Liver (tissue), 8 donors: ENCODE measurements at regions not wholly inside any gene's neighbourhood (a gene's known extent, or its start where the extent isn't known, plus 50 kb on each side); places are given as distances from the start of the nearest gene placed in this dataset.

Experiments
- DNase-seq: peaks from one replicate; pipeline ENCODE4 v3.0.0-alpha.2; 2017; ENCODE audit warnings: low spot score
- H3K27ac ChIP-seq, 2 donors: one replicate each; pipeline ENCODE4 v1.7.0; 2013; ENCODE audit warnings: inconsistent platforms in 2 of 2, low read length in 2 of 2, control low read depth in 1 of 2, low read depth in 1 of 2, mild to moderate bottlenecking in 1 of 2
- H3K27me3 ChIP-seq, 4 donors: one replicate each; pipeline versions ENCODE4 v1.6.1 to v1.7.0; 2013; ENCODE audit warnings: low read length in 3 of 4, inconsistent platforms in 1 of 4, mild to moderate bottlenecking in 1 of 4, moderate library complexity in 1 of 4; ENCODE audit not compliant: control insufficient read depth in 4 of 4, insufficient read depth in 4 of 4
- H3K36me3 ChIP-seq, 4 donors: one replicate each; pipeline versions ENCODE4 v1.6.1 to v1.7.0; 2013; ENCODE audit warnings: low read length in 3 of 4, mild to moderate bottlenecking in 3 of 4, low read depth in 1 of 4, moderate library complexity in 1 of 4; ENCODE audit not compliant: control insufficient read depth in 4 of 4, insufficient read depth in 3 of 4
- H3K4me1 ChIP-seq, 4 donors: one replicate each; pipeline versions ENCODE4 v1.6.1 to v1.7.0; 2013; ENCODE audit warnings: low read length in 3 of 4, mild to moderate bottlenecking in 3 of 4, moderate library complexity in 1 of 4; ENCODE audit not compliant: control insufficient read depth in 4 of 4, insufficient read depth in 4 of 4
- H3K4me3 ChIP-seq, 3 donors: one replicate each; pipeline versions ENCODE4 v1.6.1 to v1.7.0; 2013; ENCODE audit warnings: low read length in 3 of 3, control low read depth in 1 of 3, low read depth in 1 of 3, mild to moderate bottlenecking in 1 of 3
- H3K9ac ChIP-seq, 2 donors: one replicate each; pipeline ENCODE4 v1.7.0; 2013; ENCODE audit warnings: low read length in 2 of 2, mild to moderate bottlenecking in 2 of 2, moderate library complexity in 2 of 2, control low read depth in 1 of 2, low read depth in 1 of 2
- H3K9me3 ChIP-seq, 4 donors: one replicate each; pipeline versions ENCODE4 v1.6.1 to v1.7.0; 2013; ENCODE audit warnings: low read length in 3 of 4; ENCODE audit not compliant: control insufficient read depth in 4 of 4
- CTCF ChIP-seq: fragments of 150-350 bp; IDR thresholded peaks from 2 replicates; pipeline ENCODE4 v1.5.1; 2017; ENCODE audit warnings: improper control_type of control experiment, low read depth, low read length; ENCODE audit not compliant: missing input control
- EGR1 ChIP-seq, 2 donors: IDR thresholded peaks; 2 replicates each; pipeline ENCODE4 v1.6.1; 2016 to 2018; ENCODE audit warnings: antibody characterized with exemption in 2 of 2, low read depth in 2 of 2
- FOXA1 ChIP-seq: IDR thresholded peaks from 2 replicates; pipeline ENCODE4 v1.6.1; 2016; ENCODE audit warnings: antibody characterized with exemption
- FOXA2 ChIP-seq: IDR thresholded peaks from 2 replicates; pipeline ENCODE4 v1.6.1; 2016; ENCODE audit warnings: antibody characterized with exemption
- GABPA ChIP-seq, 2 donors: IDR thresholded peaks in 1 of 2; conservative IDR thresholded peaks in 1 of 2; 2 replicates each; pipeline ENCODE4 v1.6.1; 2016; ENCODE audit warnings: antibody characterized with exemption in 2 of 2, mild to moderate bottlenecking in 1 of 2, moderate library complexity in 1 of 2
- HNF4G ChIP-seq: IDR thresholded peaks from 2 replicates; pipeline ENCODE4 v1.6.1; 2016; ENCODE audit warnings: antibody characterized with exemption
- JUND ChIP-seq, 2 donors: IDR thresholded peaks; 2 replicates each; pipeline ENCODE4 v1.6.1; 2016; ENCODE audit warnings: antibody characterized with exemption in 2 of 2
- MAX ChIP-seq: IDR thresholded peaks from 2 replicates; pipeline ENCODE4 v1.6.1; 2016; ENCODE audit warnings: antibody characterized with exemption
- NR2F2 ChIP-seq: IDR thresholded peaks from 2 replicates; pipeline ENCODE4 v1.6.1; 2016; ENCODE audit warnings: antibody characterized with exemption
- RAD21 ChIP-seq, 2 donors: IDR thresholded peaks; 2 replicates each; pipeline ENCODE4 v1.6.1; 2016; ENCODE audit warnings: antibody characterized with exemption in 2 of 2, mild to moderate bottlenecking in 2 of 2
- RXRA ChIP-seq, 2 donors: IDR thresholded peaks; 2 replicates each; pipeline ENCODE4 v1.6.1; 2017 to 2018; ENCODE audit warnings: antibody characterized with exemption in 2 of 2, mild to moderate bottlenecking in 1 of 2
- SP1 ChIP-seq: IDR thresholded peaks from 2 replicates; pipeline ENCODE4 v1.6.1; 2018; ENCODE audit warnings: antibody characterized with exemption, mild to moderate bottlenecking
- TAF1 ChIP-seq: conservative IDR thresholded peaks from 2 replicates; pipeline ENCODE4 v1.6.1; 2016; ENCODE audit warnings: antibody characterized with exemption, mild to moderate bottlenecking
- YY1 ChIP-seq: IDR thresholded peaks from 2 replicates; pipeline ENCODE4 v1.6.1; 2016; ENCODE audit warnings: antibody characterized with exemption, mild to moderate bottlenecking
- ZBTB33 ChIP-seq: IDR thresholded peaks from 2 replicates; pipeline ENCODE4 v1.6.1; 2016; ENCODE audit warnings: antibody characterized with exemption
- WGBS: extraction: QIAGEN DNeasy Blood & Tissue Kit; methylation state at CpG from one replicate; pipeline ENCODE4 v1.1.7; 2013; 5-methylcytosine and 5-hydroxymethylcytosine counted together
- donor health status: healthy.
- donor health status: healthy.
- donor health status: healthy.
- donor health status: healthy.
- donor health status: healthy.

GRCh38 chr3:176927280-176927679, 270.0 kb downstream of the TBL1XR1 start (continued):
- TF ChIP-seq JUND (IDR thresholded peaks at IDR 0.05) (peak; percentile 70 to 87), HNF4G (peak; percentile 62), YY1 (peak; percentile 84), NR2F2 (peak; percentile 30)

GRCh38 chr3:176926688-176927087, 270.6 kb downstream of the TBL1XR1 start:
- Histone ChIP-seq H3K27ac (peak overlapping the region; percentile 39 to 88), H3K36me3 (no peaks in the 10 kb centered on the region), H3K4me3 (no peak overlapping the region), H3K9ac (no peak overlapping the region), H3K9me3 (no peaks in the 10 kb centered on the region), H3K4me1 (peaks cover 4 to 37% (median 29%) of the 10 kb centered on the region in 4 donors), H3K27me3 (no peaks in the 10 kb centered on the region)
- DNase-seq: no peak
- 59% methylated on average over 2 of the region's 2 CpGs for WGBS
- no peak for TF ChIP-seq YY1
- TF ChIP-seq RAD21 (IDR thresholded peaks at IDR 0.05): no peak
- TF ChIP-seq EGR1 (IDR thresholded peaks at IDR 0.05; ENCODE audit: low read depth in 2 of 2): no peak
- TF ChIP-seq ZBTB33: no peak
- no peak for TF ChIP-seq FOXA2
- no peak for TF ChIP-seq MAX
- no peak for TF ChIP-seq SP1
- no peak for TF ChIP-seq FOXA1
- no peak for TF ChIP-seq GABPA (IDR thresholded peaks at IDR 0.05 in 1 of 2, conservative IDR thresholded peaks at IDR 0.05 in 1 of 2)
- TF ChIP-seq CTCF: no peak
- no peak for TF ChIP-seq NR2F2

- TF ChIP-seq YY1 (no peak), CTCF (peak; percentile 6), TAF1 (no peak), RXRA (IDR thresholded peaks at IDR 0.05) (no peak)
- DNase-seq: no peak
- Histone ChIP-seq H3K4me1 (peaks cover 4 to 39% (median 31%) of the 10 kb centered on the region in 4 donors), H3K27me3 (no peaks in the 10 kb centered on the region), H3K27ac (peak overlapping the region; percentile 39 to 88), H3K9ac (peak overlapping the region in 1 of 2 donors; percentile 28), H3K9me3 (no peaks in the 10 kb centered on the region), H3K36me3 (no peaks in the 10 kb centered on the region), H3K4me3 (no peak overlapping the region)
- 61% methylated on average over 3 of the region's 3 CpGs for WGBS
These were observed 271.2 kb downstream of the TBL1XR1 start for GRCh38 chr3:176926034-176926433.
